HG03354 (cell line): ENCODE measurements at regions not wholly inside any gene's neighbourhood (a gene's known extent, or its start where the extent isn't known, plus 50 kb on each side); places are given as distances from the start of the nearest gene placed in this dataset.

Experiments used
- ATAC-seq: cut with Tn5 transposase; IDR thresholded peaks from one replicate; pipeline ENCODE4 v1.9.1; 2021; ENCODE audit warnings: mild to moderate bottlenecking; ENCODE audit not compliant: unreplicated experiment, poor library complexity, severe bottlenecking

- no peak for ATAC-seq
Measured at GRCh38 chr1:207971331-207972219, 60.6 kb upstream of the CD34 start.

GRCh38 chr1:207970329-207971233 lies 59.7 kb upstream of the CD34 start:
- ATAC-seq = no peak

- no peak for ATAC-seq
Measured at GRCh38 chr1:207969528-207969927, 58.6 kb upstream of the CD34 start.

- ATAC-seq = no peak
Measured at GRCh38 chr1:207968521-207969009, 57.6 kb upstream of the CD34 start.

- no peak for ATAC-seq
Measured at GRCh38 chr1:207967703-207968102, 56.8 kb upstream of the CD34 start.

GRCh38 chr1:207966521-207966920 lies 55.6 kb upstream of the CD34 start:
- ATAC-seq = no peak

GRCh38 chr1:207965392-207966387 lies 54.8 kb upstream of the CD34 start:
- ATAC-seq = no peak

- no peak for ATAC-seq
Measured at GRCh38 chr1:207964195-207964966, 53.5 kb upstream of the CD34 start.

- peak; percentile 84 for ATAC-seq
Measured at GRCh38 chr1:207963427-207964194, 52.7 kb upstream of the CD34 start.

GRCh38 chr1:207962716-207963426 lies 51.9 kb upstream of the CD34 start:
- ATAC-seq = peak; percentile 31
